ENCODE measurements at regions not wholly inside any gene's neighbourhood (a gene's known extent, or its start where the extent isn't known, plus 50 kb on each side); places are given as distances from the start of the nearest gene placed in this dataset.
"Not testable (repeated sequence)": the region's sequence is repeated elsewhere in the genome, so short reads cannot be mapped to it uniquely, and the experiment has no call there.

GRCh38 chr2:203610558-203610957 lies 75.5 kb upstream of the RAPH1 start:
- no peak overlapping the region for H3K4me3 ChIP-seq
- H3K27ac ChIP-seq: no peak overlapping the region
- in situ Hi-C loops (cut with MboI; ENCODE audit: low pct_unique_long_range_greater_than_20kb in 2 of 9, low sequenced_read_pairs in 9 of 9, unreplicated experiment in 9 of 9): no loop called here
- whole genome bisulfite sequencing, 10 experiments: 90 to 100% (median 100%) methylated on average over 1 to 7 of the region's 8 CpGs; no CpG with 5 or more reads in 2 of the 10 experiments
- no peak for ATAC-seq (replicated peaks in 6 of 8)
- no peaks in the 10 kb centered on the region for H3K4me1 ChIP-seq (replicated peaks in 1 of 2)

- Histone ChIP-seq H3K4me3 (no peak overlapping the region), H3K27ac (no peak overlapping the region), H3K4me1 (replicated peaks in 1 of 2) (no peaks in the 10 kb centered on the region)
- 0 to 94% (median 75%) methylated on average over 1 to 4 of the region's 4 CpGs; no CpG with 5 or more reads in 1 of the 10 experiments for WGBS, 10 experiments
- in situ Hi-C loops (cut with MboI; ENCODE audit: low pct_unique_long_range_greater_than_20kb in 2 of 9, low sequenced_read_pairs in 9 of 9, unreplicated experiment in 9 of 9): no loop called here
- ATAC-seq (replicated peaks in 6 of 8): peak in 2 of 8 experiments; percentile 8 to 27
These were observed 77.1 kb upstream of the RAPH1 start for GRCh38 chr2:203612246-203612645.

GRCh38 chr2:203619267-203619878 lies 84.3 kb upstream of the RAPH1 start:
- Histone ChIP-seq H3K4me3 (no peak overlapping the region), H3K27ac (no peak overlapping the region), H3K4me1 (replicated peaks in 1 of 2) (peaks cover 0 to 4% of the 10 kb centered on the region in 2 donors)
- WGBS, 10 experiments: 13 to 100% (median 75%) methylated on average over 1 to 6 of the region's 6 CpGs
- in situ Hi-C loops (cut with MboI; ENCODE audit: low pct_unique_long_range_greater_than_20kb in 2 of 9, low sequenced_read_pairs in 9 of 9, unreplicated experiment in 9 of 9): no loop called here
- peak in 1 of 8 experiments; percentile 15 for ATAC-seq (replicated peaks in 6 of 8)

- no peak overlapping the region for H3K27ac ChIP-seq
- in situ Hi-C loops (cut with MboI; ENCODE audit: low pct_unique_long_range_greater_than_20kb in 2 of 9, low sequenced_read_pairs in 9 of 9, unreplicated experiment in 9 of 9): no loop called here
- H3K4me3 ChIP-seq: no peak overlapping the region
- no peak for ATAC-seq (replicated peaks in 6 of 8)
- WGBS, 10 experiments: 79 to 93% (median 88%) methylated on average over 2 to 5 of the region's 5 CpGs
- peaks cover 0 to 4% of the 10 kb centered on the region in 2 donors for H3K4me1 ChIP-seq (replicated peaks in 1 of 2)
These were observed 84.4 kb upstream of the CD28 start for GRCh38 chr2:203621981-203622515.

GRCh38 chr2:203623096-203623495 lies 83.3 kb upstream of the CD28 start:
- no peak overlapping the region for H3K27ac ChIP-seq

GRCh38 chr2:203623661-203624060 lies 82.8 kb upstream of the CD28 start:
- in situ Hi-C loops (cut with MboI; ENCODE audit: low pct_unique_long_range_greater_than_20kb in 2 of 9, low sequenced_read_pairs in 9 of 9, unreplicated experiment in 9 of 9): no loop called here
- ATAC-seq (replicated peaks in 6 of 8): peak in 2 of 8 experiments; percentile 52 to 57
- H3K27ac ChIP-seq: no peak overlapping the region
- peaks cover 0 to 4% of the 10 kb centered on the region in 2 donors for H3K4me1 ChIP-seq (replicated peaks in 1 of 2)
- WGBS, 10 experiments: 25 to 100% (median 75%) methylated on average over 1 to 6 of the region's 6 CpGs; no CpG with 5 or more reads in 1 of the 10 experiments
- no peak overlapping the region for H3K4me3 ChIP-seq

More at GRCh38 chr2:203623096-203623495, 83.3 kb upstream of the CD28 start:
- WGBS, 10 experiments: 75 to 94% (median 87%) methylated on average over 1 to 3 of the region's 3 CpGs; no CpG with 5 or more reads in 6 of the 10 experiments
- Histone ChIP-seq H3K4me1 (replicated peaks in 1 of 2) (peaks cover 0 to 4% of the 10 kb centered on the region in 2 donors), H3K4me3 (no peak overlapping the region)
- peak in 5 of 8 experiments; percentile 35 to 85 (median 57) for ATAC-seq (replicated peaks in 6 of 8)
- in situ Hi-C loops (cut with MboI; ENCODE audit: low pct_unique_long_range_greater_than_20kb in 2 of 9, low sequenced_read_pairs in 9 of 9, unreplicated experiment in 9 of 9): no loop called here

GRCh38 chr2:203625701-203626100 lies 80.7 kb upstream of the CD28 start:
- H3K4me3 ChIP-seq: no peak overlapping the region
- H3K4me1 ChIP-seq (replicated peaks in 1 of 2): no peaks in the 10 kb centered on the region
- 40 to 100% (median 60%) methylated on average over 1 of the region's 1 CpG; no CpG with 5 or more reads in 5 of the 10 experiments for WGBS, 10 experiments
- in situ Hi-C loops (cut with MboI; ENCODE audit: low pct_unique_long_range_greater_than_20kb in 2 of 9, low sequenced_read_pairs in 9 of 9, unreplicated experiment in 9 of 9): no loop called here
- ATAC-seq (replicated peaks in 6 of 8): no peak
- no peak overlapping the region for H3K27ac ChIP-seq

GRCh38 chr2:203626247-203626646 lies 80.2 kb upstream of the CD28 start:
- H3K27ac ChIP-seq; in situ Hi-C loops (cut with MboI; ENCODE audit: low pct_unique_long_range_greater_than_20kb in 2 of 9, low sequenced_read_pairs in 9 of 9, unreplicated experiment in 9 of 9); ATAC-seq (replicated peaks in 6 of 8); H3K4me3 ChIP-seq; H3K4me1 ChIP-seq (replicated peaks in 1 of 2): not testable (repeated sequence)
- 17 to 86% (median 67%) methylated on average over 1 to 4 of the region's 4 CpGs; no CpG with 5 or more reads in 5 of the 10 experiments for WGBS, 10 experiments

GRCh38 chr2:203626952-203627681 lies 79.3 kb upstream of the CD28 start:
- Histone ChIP-seq H3K4me3 (no peak overlapping the region), H3K27ac (no peak overlapping the region), H3K4me1 (replicated peaks in 1 of 2) (no peaks in the 10 kb centered on the region)
- WGBS, 10 experiments: 0 to 100% (median 58%) methylated on average over 1 to 2 of the region's 2 CpGs
- ATAC-seq (replicated peaks in 6 of 8): peak in 1 of 8 experiments; percentile 42
- in situ Hi-C loops (cut with MboI; ENCODE audit: low pct_unique_long_range_greater_than_20kb in 2 of 9, low sequenced_read_pairs in 9 of 9, unreplicated experiment in 9 of 9): no loop called here

GRCh38 chr2:203629699-203630098 lies 76.7 kb upstream of the CD28 start:
- in situ Hi-C loops (cut with MboI; ENCODE audit: low pct_unique_long_range_greater_than_20kb in 2 of 9, low sequenced_read_pairs in 9 of 9, unreplicated experiment in 9 of 9): no loop called here
- no peaks in the 10 kb centered on the region for H3K4me1 ChIP-seq (replicated peaks in 1 of 2)
- H3K4me3 ChIP-seq: no peak overlapping the region
- H3K27ac ChIP-seq: no peak overlapping the region
- ATAC-seq (replicated peaks in 6 of 8): no peak
- WGBS, 10 experiments: 40 to 100% (median 83%) methylated on average over 1 to 2 of the region's 2 CpGs

GRCh38 chr2:203631068-203631757 lies 75.2 kb upstream of the CD28 start:
- no peak for ATAC-seq (replicated peaks in 6 of 8)
- in situ Hi-C loops (cut with MboI; ENCODE audit: low pct_unique_long_range_greater_than_20kb in 2 of 9, low sequenced_read_pairs in 9 of 9, unreplicated experiment in 9 of 9): no loop called here
- Histone ChIP-seq H3K4me1 (replicated peaks in 1 of 2) (no peaks in the 10 kb centered on the region), H3K4me3 (no peak overlapping the region), H3K27ac (no peak overlapping the region)
- WGBS, 10 experiments: 32 to 100% (median 70%) methylated on average over 1 to 8 of the region's 8 CpGs

GRCh38 chr2:203636588-203637470 lies 69.6 kb upstream of the CD28 start:
- Histone ChIP-seq H3K4me1 (replicated peaks in 1 of 2) (no peaks in the 10 kb centered on the region), H3K4me3 (no peak overlapping the region), H3K27ac (no peak overlapping the region)
- no peak for ATAC-seq (replicated peaks in 6 of 8)
- 13 to 100% (median 60%) methylated on average over 1 to 3 of the region's 3 CpGs; no CpG with 5 or more reads in 3 of the 10 experiments for WGBS, 10 experiments
- in situ Hi-C loops (cut with MboI; ENCODE audit: low pct_unique_long_range_greater_than_20kb in 2 of 9, low sequenced_read_pairs in 9 of 9, unreplicated experiment in 9 of 9): no loop called here
